H1 (cell line): ENCODE measurements at regions not wholly inside any gene's neighbourhood (a gene's known extent, or its start where the extent isn't known, plus 50 kb on each side); places are given as distances from the start of the nearest gene placed in this dataset.

Experiments
- BCL11A ChIP-seq, 2 experiments: IDR thresholded peaks; one replicate each; pipeline ENCODE4 v1.6.1; 2011; ENCODE audit warnings: low read depth in 2 of 2, low read length in 2 of 2, mild to moderate bottlenecking in 2 of 2
- CBX5 ChIP-seq: fragments of 300-800, 300-1000 bp; sonication (generic); IDR thresholded peaks from 2 replicates; pipeline ENCODE4 v1.7.1; 2016; ENCODE audit warnings: antibody characterized with exemption, low read length, low read depth
- CHD1 ChIP-seq: IDR thresholded peaks from 2 replicates; pipeline ENCODE4 v1.6.1; 2012; ENCODE audit warnings: low read depth, low read length, improper control_type of control experiment
- CTBP2 ChIP-seq: IDR thresholded peaks from 2 replicates; pipeline ENCODE4 v1.7.0; 2011; ENCODE audit warnings: borderline replicate concordance, mild to moderate bottlenecking, moderate library complexity, mixed read lengths, low read length; ENCODE audit not compliant: insufficient read depth, insufficient read length
- CTCF ChIP-seq, 3 experiments: IDR thresholded peaks; 1 replicate in 2 of 3; 2 replicates in 1 of 3; pipeline versions ENCODE4 v1.5.1 to v1.6.1; 2011; ENCODE audit warnings: low read length in 3 of 3, mild to moderate bottlenecking in 3 of 3, inconsistent platforms in 2 of 3, low read depth in 1 of 3, moderate library complexity in 1 of 3; ENCODE audit not compliant: insufficient read depth in 1 of 3; ENCODE audit errors: control extremely low read depth in 1 of 3
- GABPA ChIP-seq: IDR thresholded peaks from 2 replicates; pipeline ENCODE4 v1.6.1; 2011; ENCODE audit warnings: mild to moderate bottlenecking, low read length, moderate library complexity, borderline replicate concordance; ENCODE audit not compliant: insufficient read depth
- GTF2F1 ChIP-seq: IDR thresholded peaks from 2 replicates; pipeline ENCODE4 v1.6.1; 2012; ENCODE audit warnings: low read depth, low read length, improper control_type of control experiment, borderline replicate concordance
- NRF1 ChIP-seq: IDR thresholded peaks from 2 replicates; pipeline ENCODE4 v1.6.1; 2011; ENCODE audit warnings: mild to moderate bottlenecking, low read depth, low read length, improper control_type of control experiment
- POLR2A ChIP-seq, 2 experiments: IDR thresholded peaks; 1 replicate in 1 of 2; 2 replicates in 1 of 2; pipeline ENCODE4 v1.6.1; 2011; ENCODE audit warnings: low read depth in 2 of 2, low read length in 2 of 2, mild to moderate bottlenecking in 2 of 2; ENCODE audit errors: control extremely low read depth in 1 of 2
- RAD21 ChIP-seq, 2 experiments: IDR thresholded peaks in 1 of 2; conservative IDR thresholded peaks in 1 of 2; 2 replicates each; pipeline ENCODE4 v1.6.1; 2011; ENCODE audit warnings: low read depth in 2 of 2, low read length in 2 of 2, improper control_type of control experiment in 1 of 2, inconsistent platforms in 1 of 2, mild to moderate bottlenecking in 1 of 2, moderate library complexity in 1 of 2
- RBBP5 ChIP-seq: IDR thresholded peaks from 2 replicates; pipeline ENCODE4 v1.7.1; 2012; ENCODE audit warnings: low read depth, mild to moderate bottlenecking, inconsistent platforms, low read length, moderate library complexity, borderline replicate concordance
- SIX5 ChIP-seq: IDR thresholded peaks from 2 replicates; pipeline ENCODE4 v1.6.1; 2011; ENCODE audit warnings: mild to moderate bottlenecking, low read depth, low read length
- TAF7 ChIP-seq: optimal IDR thresholded peaks from 2 replicates; pipeline ENCODE3; 2011; ENCODE audit warnings: low read depth, mild to moderate bottlenecking, inconsistent platforms, low read length, moderate library complexity, borderline replicate concordance

DNA sequence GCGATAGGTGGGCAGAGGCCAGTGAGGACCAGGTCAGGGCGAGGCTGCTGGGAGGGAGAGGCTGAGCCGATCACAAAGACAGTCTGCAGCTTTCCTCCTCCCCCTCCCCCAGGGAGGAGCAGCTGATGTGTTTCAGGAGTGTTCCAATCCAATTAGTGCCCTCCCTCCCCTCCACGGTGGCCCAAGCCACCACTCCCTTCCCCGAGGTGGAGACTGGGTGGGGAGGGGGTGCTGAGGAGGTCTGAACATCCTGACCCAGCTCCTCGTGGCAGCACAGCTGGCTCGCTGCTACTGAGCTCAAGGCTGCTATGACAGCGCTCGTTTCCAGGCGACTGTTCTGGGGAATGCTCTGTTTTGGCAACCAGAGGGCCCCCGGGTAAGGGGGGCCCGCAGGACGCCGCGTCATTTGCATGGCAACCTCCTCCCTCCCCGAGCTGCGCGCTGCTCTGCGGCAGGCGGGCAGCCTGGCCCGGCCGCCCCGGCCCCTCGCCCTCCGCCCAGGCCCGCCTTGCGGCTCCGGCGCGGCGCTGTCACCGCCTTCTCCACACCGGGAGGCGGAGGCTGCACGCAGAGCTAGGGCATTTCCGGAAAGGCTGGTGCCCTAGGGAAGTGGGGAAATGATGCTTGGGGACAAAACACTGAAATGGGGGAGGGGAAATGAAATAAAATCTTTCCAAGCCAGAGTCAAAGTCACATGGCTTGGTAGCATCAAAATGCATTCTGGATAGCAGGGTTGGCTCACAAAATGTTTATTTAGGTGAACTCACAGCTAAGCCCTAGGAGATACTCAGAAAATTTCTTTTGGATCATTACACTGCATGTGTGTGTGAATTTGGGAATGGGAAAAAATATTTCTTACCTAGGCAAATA lies 67.4 kb upstream of the PIM1 start (continued):
- TF ChIP-seq SIX5 (no peak), CBX5 (no peak), CHD1 (no peak), CTBP2 (no peak), CTCF (IDR thresholded peaks at IDR 0.05; ENCODE audit: control extremely low read depth in 1 of 3, insufficient read depth in 1 of 3, low read depth in 1 of 3, low read length in 3 of 3) (peak in 1 of 3 experiments; percentile 2; a peak in 1 of 4 replicates), BCL11A (IDR thresholded peaks at IDR 0.05; ENCODE audit: low read depth in 2 of 2, low read length in 2 of 2) (no peak), NRF1 (no peak), GTF2F1 (no peak), RAD21 (IDR thresholded peaks at IDR 0.05 in 1 of 2, conservative IDR thresholded peaks at IDR 0.05 in 1 of 2; ENCODE audit: low read depth in 2 of 2, low read length in 2 of 2) (peak in 1 of 2 experiments; percentile 14; a peak in 1 of 4 replicates), TAF7 (peak; percentile 31), RBBP5 (no peak), GABPA (peak; percentile 53; the same call in 1 of the 2 replicates), POLR2A (IDR thresholded peaks at IDR 0.05; ENCODE audit: control extremely low read depth in 1 of 2, low read depth in 2 of 2, low read length in 2 of 2) (peak; percentile 22 to 50)
